SU-DHL-6 (cell line): ENCODE measurements at regions not wholly inside any gene's neighbourhood (a gene's known extent, or its start where the extent isn't known, plus 50 kb on each side); places are given as distances from the start of the nearest gene placed in this dataset.

ENCODE experiments used
- H2AFZ ChIP-seq: fragments of 200-600 bp; sonication (generic); 2 replicates; pipeline ENCODE4 v1.6.1; 2014; ENCODE audit warnings: low read depth, mild to moderate bottlenecking, moderate library complexity, mixed read lengths, antibody characterized with exemption, low read length; ENCODE audit not compliant: severe bottlenecking
- H3F3A ChIP-seq: fragments of 200-600 bp; shearing (Covaris generic); 2 replicates; pipeline ENCODE4 v1.6.0; 2016; ENCODE audit warnings: antibody characterized with exemption, mild to moderate bottlenecking; ENCODE audit not compliant: insufficient read depth
- H3K27ac ChIP-seq: fragments of 200-600 bp; sonication (generic); 2 replicates; pipeline ENCODE4 v1.5.1; 2016; ENCODE audit warnings: low read depth, mild to moderate bottlenecking, low read length, moderate library complexity, mixed read lengths
- H3K27me3 ChIP-seq: fragments of 200-600 bp; sonication (generic), shearing (Covaris generic); 2 replicates; pipeline ENCODE4 v1.6.0; 2014; ENCODE audit warnings: mild to moderate bottlenecking, low read length
- H3K36me3 ChIP-seq: fragments of 200-600 bp; sonication (generic); 2 replicates; pipeline ENCODE4 v1.6.1; 2014; ENCODE audit warnings: mild to moderate bottlenecking, low read length, mixed read lengths
- H3K4me2 ChIP-seq: fragments of 300-600, 200-600 bp; shearing (Covaris generic), sonication (generic); 2 replicates; pipeline ENCODE4 v1.6.0; 2014; ENCODE audit warnings: low read length, low read depth, mild to moderate bottlenecking; ENCODE audit not compliant: poor library complexity, severe bottlenecking
- H3K4me3 ChIP-seq: fragments of 200-600 bp; sonication (generic); 2 replicates; pipeline ENCODE4 v1.5.1; 2014; ENCODE audit warnings: antibody characterized with exemption, low read length, mild to moderate bottlenecking, mixed read lengths; ENCODE audit not compliant: insufficient read depth, poor library complexity, severe bottlenecking
- H3K79me2 ChIP-seq: fragments of 200-600 bp; sonication (generic); 2 replicates; pipeline ENCODE4 v1.6.1; 2014; ENCODE audit warnings: mild to moderate bottlenecking, low read length, moderate library complexity; ENCODE audit not compliant: insufficient read depth
- H3K9ac ChIP-seq: fragments of 200-600 bp; sonication (generic); 2 replicates; pipeline ENCODE4 v1.7.0; 2014; ENCODE audit warnings: mild to moderate bottlenecking, low read length
- H3K9me2 ChIP-seq: fragments of 200-600 bp; sonication (generic); replicated peaks from 2 replicates; pipeline ENCODE4 v1.6.1; 2014; ENCODE audit warnings: low read length; ENCODE audit not compliant: insufficient read depth
- H3K9me3 ChIP-seq: fragments of 200-600 bp; sonication (generic); 2 replicates; pipeline ENCODE4 v1.6.1; 2014; ENCODE audit warnings: low read length, mixed read lengths; ENCODE audit not compliant: insufficient read depth
- H4K20me1 ChIP-seq: fragments of 200-600 bp; sonication (generic); 2 replicates; pipeline ENCODE4 v1.6.1; 2014; ENCODE audit warnings: low read depth, mild to moderate bottlenecking, antibody characterized with exemption, low read length, moderate library complexity, mixed read lengths
- EZH2phosphoT487 ChIP-seq: fragments of 200-600 bp; sonication (generic), shearing (Covaris generic); conservative IDR thresholded peaks from 2 replicates; pipeline ENCODE4 v1.6.1; 2018; ENCODE audit warnings: mild to moderate bottlenecking, antibody characterized with exemption, low read length, moderate library complexity, mixed read lengths
- TF ChIP-seq, protein P1 (sequence below): fragments of 200-600 bp; sonication (generic); IDR thresholded peaks from one replicate; pipeline ENCODE4 v1.5.1; 2017; ENCODE audit warnings: antibody characterized with exemption, mild to moderate bottlenecking, low read length, moderate library complexity; ENCODE audit not compliant: insufficient read depth, poor library complexity, severe bottlenecking

DNA sequence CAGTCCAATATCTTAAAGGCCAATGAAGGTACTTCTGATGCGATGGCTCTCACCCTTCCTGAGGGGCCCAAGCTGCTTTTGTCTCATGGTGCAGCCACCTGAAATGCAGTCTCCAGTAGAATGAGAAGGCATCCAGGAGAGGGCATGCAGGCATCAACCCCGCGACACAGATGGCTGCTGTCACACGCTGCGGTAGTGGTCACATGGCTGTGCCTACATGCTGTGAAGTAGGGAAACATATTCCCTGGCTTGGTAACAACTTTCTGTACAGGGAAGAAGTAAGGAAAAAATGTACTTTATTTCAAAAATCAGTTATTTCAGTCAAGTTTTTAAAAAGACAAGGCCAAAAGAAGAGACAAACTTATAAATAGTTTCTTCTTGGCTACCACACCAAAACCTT, 139.9 kb downstream of the TRIML1 start:
- Histone ChIP-seq H3K9ac (no peak overlapping the region), H3K9me2 (no peaks in the 10 kb centered on the region), H3K79me2 (no peaks in the 10 kb centered on the region), H3K9me3 (no peaks in the 10 kb centered on the region), H3K36me3 (no peaks in the 10 kb centered on the region), H3K4me3 (no peak overlapping the region), H3K27ac (no peak overlapping the region), H3K27me3 (no peaks in the 10 kb centered on the region), H3F3A (no peaks in the 10 kb centered on the region), H2AFZ (no peak overlapping the region), H3K4me2 (no peak overlapping the region), H4K20me1 (no peaks in the 10 kb centered on the region)
- TF ChIP-seq, protein P1, sequence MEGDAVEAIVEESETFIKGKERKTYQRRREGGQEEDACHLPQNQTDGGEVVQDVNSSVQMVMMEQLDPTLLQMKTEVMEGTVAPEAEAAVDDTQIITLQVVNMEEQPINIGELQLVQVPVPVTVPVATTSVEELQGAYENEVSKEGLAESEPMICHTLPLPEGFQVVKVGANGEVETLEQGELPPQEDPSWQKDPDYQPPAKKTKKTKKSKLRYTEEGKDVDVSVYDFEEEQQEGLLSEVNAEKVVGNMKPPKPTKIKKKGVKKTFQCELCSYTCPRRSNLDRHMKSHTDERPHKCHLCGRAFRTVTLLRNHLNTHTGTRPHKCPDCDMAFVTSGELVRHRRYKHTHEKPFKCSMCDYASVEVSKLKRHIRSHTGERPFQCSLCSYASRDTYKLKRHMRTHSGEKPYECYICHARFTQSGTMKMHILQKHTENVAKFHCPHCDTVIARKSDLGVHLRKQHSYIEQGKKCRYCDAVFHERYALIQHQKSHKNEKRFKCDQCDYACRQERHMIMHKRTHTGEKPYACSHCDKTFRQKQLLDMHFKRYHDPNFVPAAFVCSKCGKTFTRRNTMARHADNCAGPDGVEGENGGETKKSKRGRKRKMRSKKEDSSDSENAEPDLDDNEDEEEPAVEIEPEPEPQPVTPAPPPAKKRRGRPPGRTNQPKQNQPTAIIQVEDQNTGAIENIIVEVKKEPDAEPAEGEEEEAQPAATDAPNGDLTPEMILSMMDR: no peak
- TF ChIP-seq EZH2phosphoT487: no peak

DNA sequence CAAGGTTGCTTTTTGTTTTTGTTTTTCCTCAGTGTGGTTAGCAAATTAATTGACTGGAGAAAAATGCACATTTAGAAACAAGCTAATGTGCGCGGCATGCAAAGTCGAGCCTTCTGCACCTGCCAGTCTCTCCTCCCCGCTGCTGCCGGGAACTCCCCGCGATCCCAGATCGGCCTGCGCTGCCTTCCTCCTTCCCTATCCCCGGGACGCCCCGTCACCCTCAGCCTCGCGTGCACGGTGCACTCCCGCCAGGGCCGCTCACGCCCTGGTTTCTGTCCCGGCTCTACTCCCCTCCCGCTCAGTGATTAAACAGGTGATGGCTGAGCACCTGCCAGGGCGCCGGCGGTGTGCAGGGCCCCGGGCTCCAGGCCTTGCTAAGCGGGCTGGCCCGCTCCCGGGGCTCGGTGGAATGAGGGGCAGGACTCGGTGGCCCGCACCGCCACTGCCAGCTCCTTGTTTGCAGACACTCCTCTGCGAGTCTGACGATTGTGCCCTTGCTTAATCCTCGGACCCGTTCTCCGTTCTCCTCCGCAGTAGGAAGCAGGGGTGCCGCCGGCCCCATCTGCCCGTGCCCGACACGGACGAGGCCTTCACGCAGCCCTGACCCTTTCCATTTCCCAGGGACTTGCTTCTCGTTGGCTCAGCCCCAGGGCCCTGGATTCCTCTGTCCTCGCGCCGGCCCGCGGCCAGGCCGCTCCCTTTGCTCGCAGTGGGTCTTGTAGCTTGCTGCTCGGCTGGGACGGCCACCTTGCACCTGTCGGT, 143.4 kb downstream of the TRIML1 start:
- H4K20me1 ChIP-seq: no peaks in the 10 kb centered on the region
- H3K27ac ChIP-seq: no peak overlapping the region
- H3K79me2 ChIP-seq: no peaks in the 10 kb centered on the region
- H3F3A ChIP-seq: no peaks in the 10 kb centered on the region
- H3K9ac ChIP-seq: no peak overlapping the region
- no peak overlapping the region for H3K4me2 ChIP-seq
- no peaks in the 10 kb centered on the region for H3K27me3 ChIP-seq
- no peaks in the 10 kb centered on the region for H3K9me2 ChIP-seq
- TF ChIP-seq, protein P1: no peak
- TF ChIP-seq EZH2phosphoT487: no peak
- no peaks in the 10 kb centered on the region for H3K9me3 ChIP-seq
- H2AFZ ChIP-seq: no peak overlapping the region
- H3K36me3 ChIP-seq: no peaks in the 10 kb centered on the region
- H3K4me3 ChIP-seq: no peak overlapping the region

GRCh38 chr4:188287169-188287894, 148.1 kb downstream of the TRIML1 start:
- Histone ChIP-seq H3K27me3 (no peaks in the 10 kb centered on the region), H3K4me3 (no peak overlapping the region), H2AFZ (no peak overlapping the region), H3F3A (no peaks in the 10 kb centered on the region), H3K9me3 (no peaks in the 10 kb centered on the region), H4K20me1 (no peaks in the 10 kb centered on the region), H3K9ac (no peak overlapping the region), H3K4me2 (no peak overlapping the region), H3K27ac (no peak overlapping the region), H3K36me3 (no peaks in the 10 kb centered on the region), H3K79me2 (no peaks in the 10 kb centered on the region), H3K9me2 (no peaks in the 10 kb centered on the region)
- no peak for TF ChIP-seq EZH2phosphoT487
- TF ChIP-seq, protein P1: no peak
